CD4-positive, alpha-beta T cell treated with Interleukin-15 for 1 hour (primary cell): ENCODE measurements at regions not wholly inside any gene's neighbourhood (a gene's known extent, or its start where the extent isn't known, plus 50 kb on each side); places are given as distances from the start of the nearest gene placed in this dataset.
"Not testable (repeated sequence)": the region's sequence is repeated elsewhere in the genome, so short reads cannot be mapped to it uniquely, and the experiment has no call there.

Experiments used
- DNase-seq: peaks from one replicate; pipeline ENCODE4 v3.0.0-alpha.2; 2020

DNA sequence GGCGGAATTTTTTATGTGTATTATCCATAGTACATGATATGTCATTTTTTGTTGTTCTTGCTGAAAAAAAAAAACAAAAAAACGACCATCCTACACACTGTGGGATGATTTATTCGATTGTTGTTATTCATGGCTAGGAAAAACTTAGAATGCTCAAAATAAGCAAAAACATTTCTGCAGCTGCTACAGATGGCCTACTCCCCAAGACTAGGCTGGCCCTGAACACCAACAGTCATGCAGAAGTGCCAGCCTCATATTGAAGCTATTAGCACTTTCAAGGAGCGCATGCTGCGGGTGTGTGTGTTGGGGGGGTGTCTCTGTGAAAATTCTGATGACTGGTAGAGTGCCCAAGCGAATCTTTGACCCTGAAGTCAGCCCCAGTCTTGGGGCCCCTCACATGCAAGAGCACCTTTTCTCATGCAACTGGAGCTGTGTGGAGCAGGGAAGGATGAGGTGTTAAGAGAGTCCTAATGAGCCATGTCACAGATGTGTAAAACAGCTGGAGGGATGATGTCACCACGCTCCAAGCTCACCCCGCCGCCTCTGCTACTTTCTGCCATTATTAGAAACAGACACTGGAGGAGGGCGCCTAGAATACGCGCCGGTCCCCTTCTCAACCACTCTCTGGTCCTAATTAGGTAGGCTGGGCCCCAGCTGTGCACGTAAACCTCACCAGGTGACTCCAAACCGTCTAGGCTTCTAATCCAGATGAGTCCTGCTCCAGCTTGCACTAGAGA, 61.0 kb upstream of the SMIM23 start:
- DNase-seq = no peak

DNA sequence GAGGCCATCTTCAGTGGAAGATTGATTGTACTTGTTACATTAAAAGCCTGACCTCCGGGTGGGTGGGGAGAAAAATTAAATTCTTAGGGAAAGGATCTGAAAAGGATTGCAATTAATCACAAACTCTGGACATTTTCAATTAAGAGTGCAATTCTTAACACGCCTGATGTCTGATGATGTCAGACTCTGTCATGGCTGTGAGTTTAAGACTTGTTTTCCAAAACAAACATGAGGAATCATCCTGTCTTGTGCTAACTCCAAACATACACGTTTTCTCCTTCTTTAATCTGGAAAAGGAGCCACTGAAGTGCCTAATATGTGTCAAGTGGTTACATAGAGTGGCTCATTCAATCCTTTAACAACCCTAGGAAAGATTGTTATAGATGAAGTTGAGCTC, 60.4 kb upstream of the SMIM23 start:
- DNase-seq = no peak

DNA sequence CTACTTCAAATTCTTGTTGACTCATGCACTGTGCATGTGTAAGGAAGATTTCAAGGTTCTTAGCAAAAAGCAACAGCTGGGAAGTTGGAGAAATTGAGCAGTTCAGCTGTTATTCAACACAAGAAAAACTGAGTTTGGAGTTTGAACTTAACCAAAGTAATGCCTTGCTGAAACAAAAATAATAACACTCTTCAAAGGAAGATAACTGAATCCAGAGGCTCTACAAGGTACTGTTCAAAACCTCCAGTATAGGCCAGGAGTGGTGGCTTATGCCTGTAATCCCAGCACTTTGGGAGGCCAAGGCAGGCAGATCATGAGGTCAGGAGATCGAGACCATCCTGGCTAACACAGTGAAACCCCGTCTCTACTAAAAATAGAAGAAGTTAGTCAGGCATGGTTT, 58.8 kb upstream of the SMIM23 start:
- DNase-seq = not testable (repeated sequence)

DNA sequence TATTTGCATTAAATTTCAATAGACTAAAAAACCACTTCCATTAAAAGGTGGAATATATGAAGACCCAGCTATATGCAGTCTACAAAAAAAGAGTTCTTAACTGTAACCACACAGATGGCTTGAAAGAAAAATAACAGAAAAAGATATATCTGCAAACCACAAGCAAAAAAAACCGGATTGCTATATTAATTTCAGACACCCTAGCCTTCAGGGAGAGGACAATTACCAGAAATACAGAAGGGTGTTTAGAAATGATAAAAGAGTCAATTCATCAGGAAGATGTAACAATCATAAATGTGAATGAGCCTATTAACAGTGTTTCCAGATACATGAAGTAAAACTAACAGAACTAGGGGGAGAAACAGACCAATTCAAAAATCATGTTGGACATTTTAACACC, 56.9 kb upstream of the SMIM23 start:
- no peak for DNase-seq
